MCF 10A (cell line): ENCODE measurements at regions not wholly inside any gene's neighbourhood (a gene's known extent, or its start where the extent isn't known, plus 50 kb on each side); places are given as distances from the start of the nearest gene placed in this dataset.

Source experiments
- BruUV-seq: library from RNA; stranded (reverse); fragments of 400-500 nt; replicated peaks from 2 replicates; lab custom pipeline; 2021; lab: Mats Ljungman, UMichigan
- CTCF ChIA-PET: fragments of 300-600 bp; sonication (Branson Sonifier 250); formaldehyde crosslinking; extraction: SDS; loops from one replicate; lab custom pipeline; 2021; ENCODE audit warnings: antibody characterized with exemption, inconsistent platforms; lab: Yijun Ruan, JAX
- POLR2A ChIA-PET: fragments of 300-600, 350-650 bp; sonication (Branson Sonifier 250); formaldehyde crosslinking; extraction: SDS; loops from one replicate; lab custom pipeline; 2020; ENCODE audit warnings: antibody characterized with exemption, inconsistent platforms; lab: Yijun Ruan, JAX
- DNase-seq: peaks from one replicate; pipeline ENCODE4 v3.0.0-alpha.2; 2018; ENCODE audit not compliant: unreplicated experiment
- H3K27ac Mint-ChIP-seq: one replicate; pipeline ENCODE4 v1.8.0; 2022; ENCODE audit warnings: mild to moderate bottlenecking, low read depth, mixed read lengths; ENCODE audit not compliant: unreplicated experiment
- H3K27me3 Mint-ChIP-seq: one replicate; pipeline ENCODE4 v1.8.0; 2022; ENCODE audit warnings: mixed read lengths; ENCODE audit not compliant: insufficient read depth, unreplicated experiment
- H3K36me3 Mint-ChIP-seq: one replicate; pipeline ENCODE4 v1.8.0; 2022; ENCODE audit warnings: mild to moderate bottlenecking, moderate library complexity, mixed read lengths; ENCODE audit not compliant: insufficient read depth, unreplicated experiment
- H3K4me1 Mint-ChIP-seq: one replicate; pipeline ENCODE4 v1.8.0; 2022; ENCODE audit warnings: mixed read lengths; ENCODE audit not compliant: insufficient read depth, unreplicated experiment
- H3K4me3 Mint-ChIP-seq: one replicate; pipeline ENCODE4 v1.8.0; 2022; ENCODE audit warnings: mild to moderate bottlenecking, moderate library complexity, mixed read lengths; ENCODE audit not compliant: unreplicated experiment
- H3K9me3 Mint-ChIP-seq: one replicate; pipeline ENCODE4 v1.8.0; 2022; ENCODE audit warnings: mixed read lengths; ENCODE audit not compliant: unreplicated experiment
- intact Hi-C: fragments of 100-400 bp; cut with micrococcal nuclease; formaldehyde crosslinking; loops from 2 replicates; pipeline ENCODE4 v1.14.1; 2022
- TF ChIP-seq, protein P1 (sequence below): fragments of 200-600 bp; IDR thresholded peaks from one replicate; pipeline ENCODE4 v1.8.0; 2022; ENCODE audit warnings: antibody characterized with exemption, mild to moderate bottlenecking; ENCODE audit not compliant: unreplicated experiment

DNA sequence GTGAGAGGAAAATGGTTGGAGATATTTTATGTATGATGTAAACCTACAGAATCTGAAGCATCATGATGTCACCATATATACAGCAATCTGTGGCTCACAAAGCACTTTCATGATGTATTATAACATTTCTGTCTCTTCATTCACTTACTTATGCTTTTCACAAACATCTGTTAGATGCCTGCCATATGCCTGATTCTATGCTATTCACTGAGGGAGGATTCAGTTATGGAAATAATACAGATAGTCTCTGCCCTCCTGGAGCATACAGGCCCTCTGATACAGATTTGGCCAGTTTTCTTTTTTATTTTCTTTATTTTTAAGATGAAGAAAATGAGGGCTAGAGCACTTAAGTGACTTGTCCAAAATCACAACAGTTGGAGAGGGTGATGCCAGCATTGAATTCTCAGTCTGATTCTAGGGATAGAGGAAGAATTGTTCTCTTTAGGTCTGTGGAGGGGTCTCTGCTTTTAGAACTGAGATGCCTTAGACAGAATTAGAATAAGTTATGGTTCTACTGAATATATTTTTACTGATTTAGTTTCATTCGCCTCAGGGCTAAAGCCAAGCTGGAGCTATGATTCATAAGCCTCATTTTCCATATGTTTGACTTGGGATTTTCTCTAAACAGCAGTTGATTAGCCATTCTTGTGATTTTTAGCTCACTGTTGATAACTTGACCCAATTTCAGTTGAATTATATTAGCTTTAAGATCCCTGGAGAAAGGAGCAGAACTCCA lies 636.4 kb downstream of the PRELID2 start:
- H3K27ac Mint-ChIP-seq: no peak overlapping the region
- H3K27me3 Mint-ChIP-seq: no peaks in the 10 kb centered on the region
- no peak overlapping the region for H3K4me3 Mint-ChIP-seq
- H3K4me1 Mint-ChIP-seq: no peaks in the 10 kb centered on the region
- no peaks in the 10 kb centered on the region for H3K36me3 Mint-ChIP-seq
- POLR2A ChIA-PET: interaction anchor here (0.8 kb wide), 1 partner anchor 38 kb away, joined by 4 read pairs; no protein-coding TSS in a partner anchor
- no peak for DNase-seq
- H3K9me3 Mint-ChIP-seq: no peaks in the 10 kb centered on the region
- no TSS peak for BruUV-seq
- TF ChIP-seq, protein P1, sequence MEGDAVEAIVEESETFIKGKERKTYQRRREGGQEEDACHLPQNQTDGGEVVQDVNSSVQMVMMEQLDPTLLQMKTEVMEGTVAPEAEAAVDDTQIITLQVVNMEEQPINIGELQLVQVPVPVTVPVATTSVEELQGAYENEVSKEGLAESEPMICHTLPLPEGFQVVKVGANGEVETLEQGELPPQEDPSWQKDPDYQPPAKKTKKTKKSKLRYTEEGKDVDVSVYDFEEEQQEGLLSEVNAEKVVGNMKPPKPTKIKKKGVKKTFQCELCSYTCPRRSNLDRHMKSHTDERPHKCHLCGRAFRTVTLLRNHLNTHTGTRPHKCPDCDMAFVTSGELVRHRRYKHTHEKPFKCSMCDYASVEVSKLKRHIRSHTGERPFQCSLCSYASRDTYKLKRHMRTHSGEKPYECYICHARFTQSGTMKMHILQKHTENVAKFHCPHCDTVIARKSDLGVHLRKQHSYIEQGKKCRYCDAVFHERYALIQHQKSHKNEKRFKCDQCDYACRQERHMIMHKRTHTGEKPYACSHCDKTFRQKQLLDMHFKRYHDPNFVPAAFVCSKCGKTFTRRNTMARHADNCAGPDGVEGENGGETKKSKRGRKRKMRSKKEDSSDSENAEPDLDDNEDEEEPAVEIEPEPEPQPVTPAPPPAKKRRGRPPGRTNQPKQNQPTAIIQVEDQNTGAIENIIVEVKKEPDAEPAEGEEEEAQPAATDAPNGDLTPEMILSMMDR: no peak
- CTCF ChIA-PET: interaction anchor here (0.8 kb wide), 1 partner anchor 579 kb away, joined by 3 read pairs; no protein-coding TSS in a partner anchor
- intact Hi-C loops: no loop called here

DNA sequence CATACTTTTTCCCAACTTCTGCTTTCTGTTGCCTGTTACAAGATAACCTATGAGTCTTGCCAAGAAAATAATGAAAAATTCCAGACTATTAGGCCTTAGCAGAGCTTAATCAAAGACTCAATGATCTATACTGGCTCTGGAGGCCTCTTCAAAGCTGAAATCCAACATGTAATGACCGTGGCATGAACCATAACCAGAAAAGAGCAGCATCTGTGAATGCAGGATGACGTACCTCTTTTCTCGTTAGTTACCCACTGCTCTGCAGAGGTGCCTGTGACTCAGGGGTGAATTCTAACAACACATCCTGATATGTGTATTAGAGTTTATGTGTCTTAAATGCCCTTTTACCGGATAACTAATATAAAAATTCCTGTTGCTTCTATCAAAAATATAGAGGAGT lies 645.4 kb downstream of the PRELID2 start:
- CTCF ChIA-PET: interaction anchor here (0.6 kb wide), 1 partner anchor 18 kb away, joined by 3 read pairs; no protein-coding TSS in a partner anchor
- no peak overlapping the region for H3K4me3 Mint-ChIP-seq
- TF ChIP-seq, protein P1: no peak
- intact Hi-C loops: no loop called here
- no peaks in the 10 kb centered on the region for H3K4me1 Mint-ChIP-seq
- no peak for DNase-seq
- POLR2A ChIA-PET: no interaction called here
- H3K36me3 Mint-ChIP-seq: no peaks in the 10 kb centered on the region
- no peaks in the 10 kb centered on the region for H3K27me3 Mint-ChIP-seq
- H3K27ac Mint-ChIP-seq: no peak overlapping the region
- no TSS peak for BruUV-seq
- H3K9me3 Mint-ChIP-seq: no peaks in the 10 kb centered on the region

DNA sequence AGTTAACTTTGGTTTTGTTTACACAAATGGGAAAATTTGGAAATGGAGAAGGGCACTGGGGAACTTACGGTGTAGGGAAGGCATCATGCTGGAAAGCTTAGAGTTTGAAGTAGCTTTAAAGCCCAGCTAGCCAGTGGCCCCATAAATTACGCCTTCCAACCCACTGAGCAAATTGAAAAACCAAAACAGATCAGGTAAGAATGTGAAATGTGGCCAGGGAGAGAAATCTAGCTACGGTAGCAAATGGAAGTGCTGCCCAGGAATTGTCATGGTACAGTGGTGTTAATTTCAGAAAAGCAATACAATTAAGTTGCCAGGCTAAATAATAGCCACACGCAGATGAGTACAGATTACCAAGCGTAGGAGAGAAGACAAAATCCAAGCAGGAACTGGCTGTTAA lies 654.8 kb downstream of the PRELID2 start:
- Mint-ChIP-seq H3K4me1 (peaks cover 10% of the 10 kb centered on the region), H3K27me3 (no peaks in the 10 kb centered on the region), H3K9me3 (no peaks in the 10 kb centered on the region), H3K36me3 (no peaks in the 10 kb centered on the region), H3K4me3 (no peak overlapping the region), H3K27ac (no peak overlapping the region)
- BruUV-seq: no TSS peak
- CTCF ChIA-PET: interaction anchor here (0.6 to 1.1 kb wide), 4 partner anchors 9 to 1951 kb away, joined by 3 read pairs; no protein-coding TSS in a partner anchor
- intact Hi-C loops: no loop called here
- POLR2A ChIA-PET: no interaction called here
- TF ChIP-seq, protein P1: no peak
- DNase-seq: no peak

DNA sequence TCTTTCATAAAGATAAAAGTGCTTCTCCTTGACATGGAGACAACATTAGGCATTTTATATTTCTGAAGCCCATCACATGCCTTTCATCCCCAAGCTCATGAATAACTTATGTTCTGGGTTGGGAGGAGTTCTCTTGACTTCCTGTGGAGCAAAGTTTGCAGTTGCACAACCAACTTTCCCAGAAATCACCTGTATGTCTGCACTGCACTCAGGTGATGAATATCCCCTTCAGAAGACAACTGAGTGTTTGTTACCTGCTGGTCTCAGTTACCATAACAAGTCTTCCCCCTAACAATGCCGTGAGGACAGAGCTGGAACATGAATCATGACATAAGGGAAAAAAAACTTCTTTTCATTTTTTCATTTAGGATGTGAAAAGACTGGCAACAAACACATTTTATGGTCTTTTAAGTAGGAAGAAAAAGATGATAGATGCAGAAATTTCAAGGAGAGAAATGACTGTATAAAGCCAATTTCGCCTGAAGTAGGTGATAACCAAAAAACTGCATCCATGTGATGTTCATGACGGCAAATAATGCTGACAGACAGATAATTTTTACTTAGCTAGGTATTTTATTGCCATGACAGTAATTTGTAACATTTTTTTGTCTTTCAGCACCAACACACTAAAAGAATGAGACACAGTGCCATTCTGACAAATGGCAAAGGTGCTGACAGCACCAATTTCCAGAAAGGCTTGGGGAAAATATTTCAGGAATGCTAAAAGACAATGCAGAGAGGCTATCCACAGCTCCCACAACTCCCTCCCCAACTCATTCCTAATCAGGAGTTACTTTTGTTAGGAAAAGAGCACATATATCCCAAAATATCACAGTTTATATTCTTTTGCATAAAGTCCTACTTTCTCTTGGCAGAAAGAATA lies 656.3 kb downstream of the PRELID2 start:
- peak; percentile 27 for DNase-seq
- Mint-ChIP-seq H3K27ac (no peak overlapping the region), H3K27me3 (no peaks in the 10 kb centered on the region), H3K36me3 (no peaks in the 10 kb centered on the region), H3K4me3 (no peak overlapping the region), H3K9me3 (no peaks in the 10 kb centered on the region), H3K4me1 (peaks cover 10% of the 10 kb centered on the region)
- POLR2A ChIA-PET: interaction anchor here (0.6 to 1.0 kb wide), 3 partner anchors 8 to 118 kb away, joined by 3 to 4 read pairs (median 3); no protein-coding TSS in a partner anchor
- CTCF ChIA-PET: interaction anchor here (0.7 to 1.8 kb wide), 3 partner anchors 7 to 166 kb away, joined by 3 to 6 read pairs (median 3); no protein-coding TSS in a partner anchor
- TF ChIP-seq, protein P1: no peak
- no TSS peak for BruUV-seq
- intact Hi-C loops: no loop called here
